Hippocampal formation (tissue), 2 donors: ENCODE measurements at regions not wholly inside any gene's neighbourhood (a gene's known extent, or its start where the extent isn't known, plus 50 kb on each side); places are given as distances from the start of the nearest gene placed in this dataset.

Experiments used
- DNase-seq, 2 donors: peaks; one replicate each; lab custom pipeline; 2025; lab: John Stamatoyannopoulos, UW

DNA sequence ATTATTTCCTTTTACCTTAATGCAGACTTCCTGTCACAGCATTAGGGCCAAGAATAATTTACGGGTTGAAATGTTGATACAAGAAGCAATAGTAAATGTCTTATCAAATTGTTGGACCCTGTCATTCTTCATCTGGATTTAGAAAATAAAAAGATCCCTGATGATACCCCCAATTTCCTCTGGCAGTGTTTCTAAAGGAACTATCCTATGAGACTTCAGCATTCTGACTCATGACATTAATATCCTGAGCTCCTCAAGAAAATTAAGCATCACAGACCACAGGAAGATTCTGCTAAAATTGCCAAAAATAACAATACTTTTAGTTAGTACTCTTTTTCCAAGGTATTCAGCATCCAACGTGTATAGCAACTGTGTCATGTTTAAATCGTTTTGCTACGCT lies 490.5 kb upstream of the ANKRD30A start:
- DNase-seq, result no peak

DNA sequence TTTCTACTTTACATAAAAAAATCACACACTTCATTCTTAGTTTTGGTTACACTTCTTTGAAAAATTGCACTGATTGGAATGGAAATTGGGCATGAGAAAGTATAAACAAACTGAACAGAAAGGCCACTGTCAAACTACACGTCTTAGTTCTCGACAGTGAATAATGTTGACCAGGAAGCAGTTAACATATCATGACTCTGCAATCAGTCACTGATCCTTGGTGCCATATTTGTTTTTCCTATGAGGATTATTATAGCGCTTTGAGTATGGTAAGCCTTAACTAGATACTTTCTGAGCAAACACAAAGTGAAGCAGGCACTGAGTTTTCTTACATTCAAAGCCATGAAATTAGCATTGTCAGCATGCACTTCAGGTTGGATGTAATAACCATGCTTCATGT lies 495.1 kb upstream of the ANKRD30A start:
- DNase-seq, result no peak

DNA sequence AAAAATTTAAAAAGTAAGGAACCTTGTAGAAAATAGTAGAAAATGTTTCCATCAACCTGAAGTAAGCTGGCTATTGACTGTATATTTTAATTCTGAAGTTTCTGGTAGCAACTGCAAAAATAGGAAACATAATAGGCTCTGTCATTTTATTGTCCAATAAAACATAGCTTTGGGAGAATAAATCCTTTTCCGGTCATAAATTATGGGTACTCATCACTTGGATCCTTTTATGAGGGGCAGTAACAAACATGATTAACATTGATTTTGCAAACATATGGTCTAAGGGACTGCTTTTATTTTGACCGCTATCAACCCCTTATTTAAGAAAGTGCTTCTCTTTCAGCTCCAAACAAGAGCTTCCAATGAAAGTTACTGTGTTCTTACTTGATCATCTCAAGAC lies 495.9 kb upstream of the ANKRD30A start:
- DNase-seq, result no peak

DNA sequence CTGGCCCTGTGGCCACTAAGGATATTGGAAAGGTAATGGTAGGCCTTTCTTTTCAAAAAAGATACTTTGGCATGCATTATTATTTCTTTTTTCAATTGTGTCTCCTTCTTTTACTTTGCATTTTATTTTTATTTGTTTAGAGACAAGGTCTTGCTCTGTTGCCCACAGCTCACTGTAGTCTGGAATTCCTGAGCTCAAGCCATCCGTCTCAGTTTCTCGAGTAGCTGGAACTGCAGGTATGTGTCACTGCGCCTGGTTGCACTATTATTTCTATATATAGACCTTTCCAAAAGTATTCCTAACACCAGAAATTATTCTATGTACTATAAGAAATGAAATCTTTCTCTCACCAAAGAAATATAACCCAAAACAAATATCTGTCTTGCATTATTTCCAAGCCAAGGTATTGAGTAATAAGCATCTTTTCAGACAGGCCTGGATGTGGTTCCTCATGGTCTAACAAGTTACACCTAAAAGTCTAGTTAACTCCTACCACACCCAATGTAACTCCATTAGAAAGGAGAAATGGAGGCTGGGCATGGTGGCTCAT lies 500.8 kb upstream of the ANKRD30A start:
- no peak for DNase-seq

DNA sequence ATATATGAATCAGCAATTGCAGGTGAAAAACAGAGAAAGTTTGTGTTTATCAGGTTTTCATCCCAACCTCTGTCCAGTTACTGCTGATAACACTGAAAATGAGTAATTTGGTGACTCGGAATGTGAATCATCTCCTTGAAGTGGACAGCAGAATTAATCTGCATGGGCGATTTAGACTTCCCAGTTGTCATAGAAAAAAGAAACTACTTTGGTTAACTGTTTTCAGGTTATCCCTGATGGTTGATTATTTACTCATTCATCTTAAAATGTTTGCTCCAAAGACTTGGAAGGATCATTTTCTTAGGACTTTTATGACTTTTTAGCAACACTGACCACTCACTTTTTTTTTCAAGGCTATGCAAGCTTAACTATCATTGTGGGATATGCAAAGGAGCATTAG lies 504.1 kb upstream of the ANKRD30A start:
- DNase-seq, result no peak

DNA sequence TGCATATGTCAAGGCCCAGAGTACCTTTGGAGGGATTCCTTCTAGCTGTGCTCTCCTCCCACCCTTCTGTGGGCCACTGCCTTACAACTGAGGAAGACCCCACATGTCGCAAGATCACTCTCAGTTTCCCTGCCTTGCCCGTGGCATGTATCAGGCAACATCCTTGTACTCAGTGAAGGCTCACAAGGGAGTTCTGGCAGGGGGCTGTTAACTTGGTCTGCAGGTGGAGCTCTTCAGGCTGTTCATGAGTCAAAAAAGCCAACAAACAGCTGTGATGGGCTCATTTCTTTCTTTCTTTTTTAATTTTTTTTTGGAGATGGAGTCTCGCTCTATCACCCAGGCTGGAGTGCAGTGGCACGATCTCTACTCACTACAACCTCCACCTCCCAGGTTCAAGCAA lies 513.0 kb upstream of the ANKRD30A start:
- DNase-seq, result no peak

DNA sequence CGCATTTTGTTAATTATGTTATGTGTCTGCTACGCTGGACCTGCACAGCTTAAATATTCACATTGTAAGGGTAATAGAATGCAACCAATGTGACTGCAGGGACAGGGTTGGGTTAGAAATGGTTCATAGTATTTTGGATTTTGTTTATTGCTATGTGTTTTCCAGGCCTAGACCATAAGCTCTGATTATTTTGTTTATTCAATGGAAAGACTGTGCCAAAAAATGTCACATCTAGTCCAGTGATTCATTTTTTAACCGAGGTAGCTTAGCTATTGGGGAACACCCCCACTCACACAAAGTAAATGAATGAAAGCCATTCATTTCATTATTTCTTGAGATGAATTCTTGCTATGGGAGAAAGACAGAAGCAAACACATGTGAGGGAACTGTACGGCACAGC lies 516.5 kb upstream of the ANKRD30A start:
- no peak for DNase-seq

DNA sequence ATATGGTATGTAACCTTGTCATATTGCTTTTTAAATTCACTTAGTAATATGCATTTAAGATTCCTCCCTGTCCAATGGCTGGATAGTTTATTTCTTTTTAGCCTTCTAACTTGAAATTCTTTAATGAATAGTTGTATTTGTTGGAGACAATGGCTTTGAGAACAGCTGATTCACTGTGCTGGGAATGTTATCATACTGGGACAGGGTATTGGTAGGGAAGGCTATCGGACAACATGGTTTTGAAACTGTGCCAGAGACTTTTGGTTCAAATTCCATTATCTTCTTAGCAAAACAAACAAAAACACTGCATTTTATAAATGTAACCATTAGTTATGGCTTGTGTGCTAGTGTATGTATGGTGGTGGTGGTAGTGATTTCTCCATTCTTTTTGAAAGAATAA lies 517.1 kb upstream of the ANKRD30A start:
- DNase-seq, result no peak

DNA sequence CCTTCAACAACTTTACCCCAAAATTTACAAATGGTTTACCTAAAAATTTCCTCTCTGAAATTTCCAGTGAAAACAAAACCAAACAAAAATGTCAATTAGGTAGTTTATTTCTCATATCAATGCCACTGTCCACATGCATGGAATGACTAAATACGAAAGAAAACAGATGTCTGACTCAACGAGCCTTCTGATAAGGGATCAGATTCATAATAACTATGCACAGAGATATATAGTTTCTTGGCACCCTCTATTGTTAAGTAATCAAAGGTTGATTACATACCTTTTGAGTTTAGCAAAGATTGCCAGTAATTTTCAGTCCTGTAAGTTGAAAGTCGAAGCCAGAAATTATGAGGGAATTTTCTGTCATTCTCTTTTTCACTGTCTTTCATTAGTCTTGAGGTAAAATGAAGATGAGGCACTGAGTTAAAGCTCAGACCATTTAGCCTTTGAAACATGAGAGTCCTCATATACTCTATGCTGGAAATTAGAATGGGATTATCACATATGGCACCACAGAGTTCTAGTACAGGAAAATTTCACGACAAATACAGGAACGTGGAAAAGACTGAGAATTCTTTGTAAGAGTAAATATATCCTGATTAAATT lies 519.1 kb upstream of the ANKRD30A start:
- no peak for DNase-seq

DNA sequence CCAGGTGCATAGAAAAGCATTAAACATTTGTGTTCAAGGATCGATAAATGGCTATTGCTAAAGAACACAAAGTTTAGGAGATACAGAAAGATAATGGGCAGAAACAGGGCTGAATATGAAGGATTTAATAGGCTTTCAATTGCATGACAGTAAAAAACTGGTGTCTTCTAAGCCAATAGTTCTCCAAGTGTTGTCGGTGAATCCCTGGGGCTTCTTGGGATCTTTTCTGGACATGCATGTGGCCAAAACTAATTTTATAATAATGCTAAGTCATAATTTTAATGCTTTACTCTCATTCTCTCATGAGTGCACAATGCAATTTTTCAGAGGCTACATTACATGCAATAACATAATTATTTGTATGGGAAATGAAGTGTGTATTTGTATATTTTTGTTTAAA lies 521.1 kb upstream of the ANKRD30A start:
- no peak for DNase-seq

DNA sequence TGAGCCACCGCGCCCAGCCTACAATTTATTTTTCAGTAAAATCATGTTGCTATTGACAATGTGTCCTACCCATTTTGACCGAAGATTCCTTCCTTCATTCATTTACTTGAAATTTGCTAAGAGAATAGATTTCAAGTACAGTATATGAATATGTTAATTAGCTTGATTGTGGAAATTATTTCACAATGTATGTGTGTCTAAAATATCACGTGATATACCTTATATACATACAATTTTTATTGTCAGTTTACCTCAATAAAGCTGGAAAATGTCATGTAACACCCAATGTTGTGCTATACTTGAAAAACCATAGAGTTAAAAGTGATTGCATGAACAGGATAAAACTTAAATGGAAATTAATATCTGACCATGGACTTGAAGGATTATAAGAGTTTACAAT lies 521.7 kb upstream of the ANKRD30A start:
- no peak for DNase-seq

DNA sequence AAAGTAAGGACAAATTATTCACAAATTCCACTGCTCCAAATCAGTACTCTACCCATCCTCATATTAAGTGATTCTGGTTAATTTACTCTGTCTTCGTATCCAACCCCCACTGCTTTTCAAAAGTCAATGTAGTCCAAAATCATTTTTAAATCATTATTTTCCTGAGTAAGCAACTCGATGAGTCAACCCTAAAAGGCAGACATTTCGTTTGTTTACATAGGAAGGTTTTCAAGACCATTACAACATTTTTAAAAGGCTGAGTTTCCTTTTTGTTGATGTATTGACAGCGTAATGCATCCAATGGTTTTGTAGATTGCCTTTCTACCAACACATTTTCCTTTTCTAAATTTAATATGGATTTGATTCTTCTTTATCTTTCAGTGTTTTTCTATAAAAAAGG lies 523.0 kb upstream of the ANKRD30A start:
- no peak for DNase-seq

DNA sequence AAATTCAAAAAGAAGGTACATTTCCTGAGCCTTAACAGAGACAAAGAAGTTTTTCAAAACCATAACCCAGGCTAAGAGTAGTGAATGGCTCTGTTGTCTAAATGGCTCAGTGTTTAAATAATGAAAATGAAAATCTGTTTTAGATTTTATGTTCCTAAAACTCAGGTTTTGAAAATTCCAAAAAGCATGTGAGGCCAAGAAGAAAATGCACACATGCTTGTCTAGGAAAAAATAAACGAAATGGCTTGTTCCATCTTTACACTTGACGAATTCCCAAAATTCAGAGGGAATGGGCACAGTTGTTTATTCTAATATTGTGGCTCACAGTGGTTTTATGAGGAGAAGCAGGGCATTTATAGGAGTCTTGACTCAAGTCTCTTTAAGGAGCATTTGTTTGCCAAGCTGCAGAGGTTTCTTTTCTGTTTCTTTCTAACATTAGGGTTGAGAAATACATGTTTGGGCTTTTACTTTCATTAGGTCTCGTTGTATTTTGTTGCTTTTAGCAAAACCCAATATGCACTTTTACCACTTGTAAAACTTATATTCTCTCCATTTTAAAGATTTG lies 527.6 kb upstream of the ANKRD30A start:
- no peak for DNase-seq

DNA sequence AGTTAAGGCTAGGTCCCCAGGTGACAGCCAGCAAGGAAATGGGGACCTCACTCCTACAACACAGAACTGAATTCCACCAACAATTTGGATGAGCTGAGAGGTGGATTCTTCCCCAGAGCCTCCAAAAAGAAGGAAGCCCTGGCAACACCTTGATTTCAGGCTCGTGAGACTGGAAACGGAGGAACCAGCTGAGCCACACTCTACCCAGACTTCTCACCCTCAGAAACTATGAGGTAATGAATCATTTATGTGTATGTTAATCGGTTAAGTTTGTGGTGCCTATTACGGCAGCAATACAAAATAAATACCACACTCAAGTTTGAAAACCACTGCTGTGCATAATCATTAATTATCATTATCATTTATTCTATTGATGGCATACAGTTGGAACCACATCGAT lies 532.4 kb upstream of the ANKRD30A start:
- no peak for DNase-seq

DNA sequence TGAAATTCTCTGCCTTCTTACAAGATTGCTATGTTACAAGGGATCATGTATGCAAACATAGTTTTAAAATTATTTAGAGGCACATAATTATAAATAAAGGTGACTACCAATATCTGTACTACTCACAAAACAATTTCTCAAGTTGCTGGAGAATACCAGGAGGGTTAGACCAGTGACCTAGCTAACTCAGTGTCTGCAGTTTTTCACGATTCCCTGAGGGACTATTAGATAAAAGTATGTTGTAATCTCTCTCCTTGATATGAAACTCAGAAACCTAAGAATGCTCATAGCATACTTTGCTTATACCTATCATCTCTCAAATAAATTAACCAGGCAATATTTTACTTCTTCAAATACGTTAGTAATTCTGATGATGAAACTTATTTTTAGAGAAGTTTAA lies 534.0 kb upstream of the ANKRD30A start:
- no peak for DNase-seq

DNA sequence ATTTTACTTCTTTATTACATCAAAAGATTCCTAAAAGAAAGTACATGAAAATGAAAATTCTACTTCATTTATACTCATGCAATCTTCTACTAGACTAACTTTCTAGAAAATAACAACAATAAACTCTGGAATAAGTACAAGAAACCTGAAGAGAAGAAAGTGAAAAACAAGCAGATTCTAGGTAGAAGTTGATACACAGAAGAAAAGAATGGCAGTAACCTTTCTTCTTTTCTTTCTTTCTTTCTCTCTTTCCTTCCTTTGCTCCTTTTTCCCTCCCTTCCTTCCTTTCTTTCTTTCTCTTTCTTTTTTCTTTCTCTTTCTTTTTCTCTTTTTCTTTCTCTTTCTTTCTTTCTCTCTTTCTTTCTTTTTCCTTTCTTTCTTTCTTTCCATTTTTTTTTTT lies 541.7 kb upstream of the ANKRD30A start:
- DNase-seq, result no peak

DNA sequence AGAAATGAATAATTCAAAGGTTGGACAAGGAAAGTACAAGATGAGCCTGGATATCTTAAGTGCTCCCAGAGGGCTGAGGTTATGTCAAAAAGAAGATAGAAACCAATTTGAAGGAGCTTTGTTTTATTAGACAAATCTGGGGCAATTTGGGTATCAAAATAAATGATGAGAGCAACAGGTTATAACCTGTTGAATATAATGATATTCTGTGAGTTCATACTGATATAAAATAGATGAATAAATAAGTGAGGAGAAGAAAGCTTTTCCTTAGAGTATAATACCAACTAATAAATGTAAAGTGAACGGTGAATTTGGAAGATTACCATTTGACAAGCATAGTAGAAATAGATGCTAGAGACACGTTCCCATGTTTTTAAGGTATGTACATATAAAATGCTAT lies 544.2 kb upstream of the ANKRD30A start:
- no peak for DNase-seq

DNA sequence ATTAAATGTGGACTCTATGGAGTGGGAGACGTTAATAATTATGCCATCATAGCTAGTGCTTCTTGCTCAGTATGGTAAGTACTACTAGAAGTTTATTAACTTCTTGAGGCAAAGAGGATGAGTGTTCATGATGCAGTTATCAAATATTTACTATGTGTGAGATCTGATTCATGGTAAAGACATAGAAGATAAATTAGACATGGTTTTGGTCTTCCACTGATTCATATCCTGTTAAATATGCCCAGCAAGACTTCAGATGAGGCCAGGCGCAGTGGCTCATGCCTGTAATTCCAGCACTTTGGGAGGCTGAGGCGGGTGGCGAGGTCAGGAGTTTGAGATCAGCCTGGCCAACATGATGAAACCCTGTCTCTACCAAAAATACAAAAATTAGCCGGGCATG lies 547.1 kb upstream of the ANKRD30A start:
- no peak for DNase-seq

DNA sequence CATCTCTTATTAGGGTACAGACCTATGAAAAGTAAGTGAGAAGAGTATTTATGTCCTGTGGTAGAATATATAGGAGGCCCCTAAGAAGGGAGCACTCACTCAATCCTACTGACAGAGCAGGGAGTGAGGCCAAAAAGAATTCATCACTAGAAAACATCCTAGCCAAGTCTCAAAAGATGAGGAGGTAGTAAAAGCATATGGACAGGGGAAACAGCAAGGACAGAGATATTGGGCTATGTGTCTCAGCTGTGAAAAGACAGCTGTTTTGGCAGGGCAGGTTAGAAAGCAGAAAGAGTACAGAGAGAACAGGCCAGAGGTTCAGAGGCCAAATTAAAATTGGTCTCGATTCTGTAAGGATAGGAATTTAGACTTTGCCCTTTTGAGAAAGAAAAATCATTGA lies 548.3 kb upstream of the ANKRD30A start:
- DNase-seq, result no peak

DNA sequence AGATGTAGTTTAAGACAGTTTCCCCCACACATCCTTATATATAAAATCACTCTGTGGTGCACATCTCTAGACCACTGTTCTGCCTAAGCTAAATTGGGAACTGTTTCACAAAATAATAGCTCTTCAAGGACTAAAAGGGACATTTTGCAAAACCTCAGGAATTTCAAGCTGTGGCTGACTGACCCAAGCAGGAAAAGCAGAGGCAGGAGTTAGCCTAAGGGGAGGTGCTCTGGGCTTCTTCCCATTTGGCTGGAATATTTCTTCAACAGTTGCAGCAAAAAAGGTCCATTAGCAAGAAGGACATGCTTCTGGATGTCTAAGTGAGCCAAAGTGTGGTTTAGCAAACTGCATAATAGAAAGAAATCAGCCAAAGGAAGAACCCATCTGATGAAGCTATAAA lies 551.2 kb upstream of the ANKRD30A start:
- DNase-seq, result no peak

DNA sequence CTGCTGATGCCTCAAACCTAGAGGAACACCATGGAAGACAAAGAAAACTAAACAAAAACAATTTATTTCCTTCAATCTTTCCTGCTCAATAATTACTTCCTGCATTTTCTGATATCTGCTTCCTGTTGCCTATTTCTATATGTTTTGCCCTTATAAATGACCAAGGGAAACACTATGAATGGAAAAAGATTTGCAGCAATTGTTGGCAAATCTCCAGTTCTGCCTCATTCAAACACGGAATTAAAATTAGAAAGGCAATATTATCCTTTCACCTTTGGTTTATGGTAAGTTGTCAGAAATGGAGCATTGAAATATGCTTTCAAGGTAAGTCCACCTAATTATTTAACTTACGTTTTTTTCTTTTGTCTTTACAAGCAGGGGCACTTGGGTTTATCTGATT lies 552.2 kb upstream of the ANKRD30A start:
- DNase-seq, result no peak

DNA sequence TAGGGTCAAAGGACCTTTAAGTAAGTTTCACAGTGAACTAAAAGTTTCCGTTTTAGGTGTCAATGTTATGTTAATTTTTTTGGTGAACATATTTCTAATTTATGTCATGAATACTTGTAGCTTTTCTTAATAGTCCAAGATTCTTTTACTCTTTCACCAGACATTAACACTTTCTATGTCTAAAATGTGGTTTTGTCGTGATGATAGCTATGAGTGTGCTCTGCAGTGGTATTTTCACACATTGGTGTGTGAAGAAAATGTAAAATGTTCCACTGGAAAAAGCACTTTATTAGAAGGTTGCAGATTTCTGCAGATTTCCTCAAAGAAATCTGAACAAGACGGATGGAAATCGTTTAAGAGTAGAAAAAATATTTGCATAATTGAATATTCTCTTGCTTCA lies 561.0 kb upstream of the ANKRD30A start:
- no peak for DNase-seq

DNA sequence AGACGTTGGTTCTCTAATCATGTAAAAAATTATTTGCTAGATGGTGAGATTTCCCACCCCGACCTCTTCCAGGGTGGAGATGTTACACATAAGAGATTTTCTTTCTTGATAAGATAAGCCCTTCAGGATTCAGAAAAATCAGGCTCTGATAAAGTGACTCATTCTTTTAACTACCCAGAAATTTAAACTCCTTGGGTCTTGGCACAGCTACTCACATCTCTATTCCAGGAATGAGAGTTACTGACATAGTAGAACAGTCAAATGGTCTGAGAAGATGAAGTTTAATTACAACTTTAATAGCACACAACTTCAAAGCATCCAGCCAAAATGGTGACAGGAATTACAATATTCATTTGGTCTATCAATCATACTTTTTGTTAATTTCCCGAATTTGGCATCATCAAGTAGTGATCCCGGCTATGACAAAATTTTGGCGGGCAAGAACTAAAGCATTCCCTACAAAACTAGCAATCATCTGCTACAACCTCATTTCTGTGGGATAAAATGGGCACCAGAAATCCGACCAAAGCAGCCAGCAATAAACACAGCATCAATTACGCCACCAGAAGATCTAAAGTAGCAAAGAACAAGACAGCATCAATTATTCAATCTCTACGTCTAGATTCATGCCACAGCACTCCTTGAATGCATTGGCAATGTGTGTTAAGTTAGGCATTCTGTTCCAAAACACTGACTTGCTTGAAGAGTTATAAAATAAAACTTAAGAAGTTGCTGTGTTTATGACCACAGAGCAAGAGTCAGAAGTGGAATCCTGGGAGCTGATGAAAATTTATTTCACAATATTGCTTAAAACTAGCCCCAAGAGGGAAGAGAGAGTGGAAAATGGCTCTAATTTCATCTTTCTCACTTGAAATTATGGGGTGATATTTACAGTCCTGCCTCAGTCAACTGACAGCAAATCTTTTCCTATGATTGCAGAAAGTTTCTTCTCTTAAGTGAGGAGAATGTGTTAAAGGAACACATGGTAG lies 565.7 kb upstream of the ANKRD30A start:
- DNase-seq, result no peak
